IMR-90 (cell line): ENCODE measurements at regions not wholly inside any gene's neighbourhood (a gene's known extent, or its start where the extent isn't known, plus 50 kb on each side); places are given as distances from the start of the nearest gene placed in this dataset.

ENCODE experiments used
- ATAC-seq: fragments of 200-7000 bp; cut with Tn5 transposase; 2 replicates; pipeline ENCODE4 v1.9.1; 2020; ENCODE audit warnings: low read depth, mild to moderate bottlenecking, moderate library complexity
- BruUV-seq: library from RNA; stranded (reverse); fragments of 400-500 nt; replicated peaks from 2 replicates; lab custom pipeline; 2021; lab: Mats Ljungman, UMichigan
- CTCF ChIA-PET: fragments of 300-600 bp; formaldehyde crosslinking; extraction: SDS; loops from one replicate; lab custom pipeline; 2021; ENCODE audit warnings: antibody characterized with exemption; lab: Yijun Ruan, JAX
- POLR2A ChIA-PET: fragments of 300-600 bp; sonication (Branson Sonifier 250); formaldehyde crosslinking; loops from one replicate; lab custom pipeline; 2022; ENCODE audit warnings: antibody characterized with exemption; ENCODE audit not compliant: unreplicated experiment; lab: Charles Lee
- DNase-seq: peaks from one replicate; pipeline ENCODE4 v3.0.0; 2013
- H2AFZ ChIP-seq: replicated peaks from 2 replicates; pipeline ENCODE3; 2013; ENCODE audit warnings: low read length, mild to moderate bottlenecking; ENCODE audit not compliant: poor library complexity
- H2AK5ac ChIP-seq: 2 replicates; pipeline ENCODE4 v1.6.1; 2013; ENCODE audit warnings: low read depth, low read length, inconsistent platforms
- H2AK9ac ChIP-seq: replicated peaks from 2 replicates; pipeline ENCODE3; 2013; ENCODE audit warnings: mild to moderate bottlenecking, low read depth, low read length, moderate library complexity; ENCODE audit not compliant: poor library complexity
- H2BK120ac ChIP-seq: 2 replicates; pipeline ENCODE4 v1.6.1; 2013; ENCODE audit warnings: low read depth, low read length, inconsistent platforms
- H2BK15ac ChIP-seq: 3 replicates; pipeline ENCODE4 v1.6.1; 2013; ENCODE audit warnings: low read depth, low read length, inconsistent platforms
- H2BK20ac ChIP-seq: 2 replicates; pipeline ENCODE4 v1.6.1; 2013; ENCODE audit warnings: low read depth, mild to moderate bottlenecking, inconsistent platforms, low read length, moderate library complexity
- H2BK5ac ChIP-seq: 2 replicates; pipeline ENCODE4 v1.6.1; 2013; ENCODE audit warnings: mild to moderate bottlenecking, low read depth, low read length, inconsistent platforms; ENCODE audit not compliant: poor library complexity, severe bottlenecking
- H3K14ac ChIP-seq: replicated peaks from 2 replicates; pipeline ENCODE4 v1.6.1; 2013; ENCODE audit warnings: low read depth, low read length, inconsistent platforms
- H3K18ac ChIP-seq: 2 replicates; pipeline ENCODE4 v1.6.1; 2013; ENCODE audit warnings: low read depth, low read length, control low read depth
- H3K23ac ChIP-seq: 2 replicates; pipeline ENCODE4 v1.6.1; 2013; ENCODE audit warnings: low read depth, low read length, inconsistent platforms
- H3K27ac ChIP-seq: 2 replicates; pipeline ENCODE4 v1.5.1; 2013; ENCODE audit warnings: mild to moderate bottlenecking, control low read depth, low read length; ENCODE audit not compliant: insufficient read depth
- H3K27me3 ChIP-seq: 2 replicates; pipeline ENCODE4 v1.6.1; 2013; ENCODE audit warnings: low read length; ENCODE audit not compliant: control insufficient read depth, insufficient read depth
- H3K36me3 ChIP-seq: 2 replicates; pipeline ENCODE4 v1.6.1; 2013; ENCODE audit warnings: low read length, mixed read lengths; ENCODE audit not compliant: control insufficient read depth, insufficient read depth
- H3K4ac ChIP-seq: 2 replicates; pipeline ENCODE4 v1.6.1; 2013; ENCODE audit warnings: low read depth, low read length, inconsistent platforms
- H3K4me1 ChIP-seq: 2 replicates; pipeline ENCODE4 v1.6.1; 2013; ENCODE audit warnings: low read length, mixed read lengths; ENCODE audit not compliant: control insufficient read depth, insufficient read depth
- H3K4me2 ChIP-seq: 2 replicates; pipeline ENCODE4 v1.6.1; 2013; ENCODE audit warnings: low read depth, mild to moderate bottlenecking, control low read depth, low read length, moderate library complexity
- H3K4me3 ChIP-seq: 2 replicates; pipeline ENCODE4 v1.5.1; 2013; ENCODE audit warnings: low read depth, mild to moderate bottlenecking, control low read depth, low read length, moderate library complexity; ENCODE audit not compliant: insufficient read depth
- H3K56ac ChIP-seq: 2 replicates; pipeline ENCODE4 v1.6.1; 2013; ENCODE audit warnings: low read length, inconsistent platforms; ENCODE audit not compliant: insufficient read depth; ENCODE audit errors: extremely low read depth
- H3K79me1 ChIP-seq, 2 experiments: 2 replicates each; pipeline ENCODE4 v1.6.1; 2013; ENCODE audit warnings: low read length in 2 of 2, inconsistent platforms in 1 of 2, low read depth in 1 of 2
- H3K9ac ChIP-seq: 2 replicates; pipeline ENCODE4 v1.6.1; 2013; ENCODE audit warnings: low read depth, low read length, control low read depth
- H3K9me1 ChIP-seq: 2 replicates; pipeline ENCODE4 v1.6.1; 2013; ENCODE audit warnings: low read length, inconsistent platforms; ENCODE audit not compliant: insufficient read depth
- H3K9me3 ChIP-seq: 2 replicates; pipeline ENCODE4 v1.6.1; 2013; ENCODE audit warnings: low read length; ENCODE audit not compliant: control insufficient read depth, insufficient read depth
- H4K20me1 ChIP-seq: 2 replicates; pipeline ENCODE4 v1.6.1; 2013; ENCODE audit warnings: low read length, inconsistent platforms; ENCODE audit not compliant: insufficient read depth
- H4K5ac ChIP-seq: 2 replicates; pipeline ENCODE4 v1.6.1; 2013; ENCODE audit warnings: mild to moderate bottlenecking, low read depth, low read length, control low read depth
- H4K8ac ChIP-seq, 2 experiments: 2 replicates each; pipeline ENCODE4 v1.6.1; 2013; ENCODE audit warnings: low read depth in 2 of 2, low read length in 2 of 2, control low read depth in 1 of 2, inconsistent platforms in 1 of 2
- H4K91ac ChIP-seq: 2 replicates; pipeline ENCODE4 v1.6.1; 2013; ENCODE audit warnings: low read depth, low read length, inconsistent platforms; ENCODE audit not compliant: insufficient read depth
- CEBPB ChIP-seq: IDR thresholded peaks from 2 replicates; pipeline ENCODE4 v1.6.1; 2012; ENCODE audit warnings: low read depth, low read length, improper control_type of control experiment
- CHD1 ChIP-seq: IDR thresholded peaks from 2 replicates; pipeline ENCODE4 v1.6.1; 2012; ENCODE audit warnings: low read depth, low read length, improper control_type of control experiment
- FOS ChIP-seq: fragments of 150-350 bp; IDR thresholded peaks from 2 replicates; pipeline ENCODE4 v1.6.1; 2016; ENCODE audit warnings: low read depth, low read length
- MAFK ChIP-seq: IDR thresholded peaks from 2 replicates; pipeline ENCODE4 v1.6.1; 2012; ENCODE audit warnings: low read depth, low read length, improper control_type of control experiment
- MAZ ChIP-seq: IDR thresholded peaks from 2 replicates; pipeline ENCODE4 v1.6.1; 2012; ENCODE audit warnings: low read depth, mild to moderate bottlenecking, low read length, improper control_type of control experiment, moderate library complexity, borderline replicate concordance
- RAD21 ChIP-seq: IDR thresholded peaks from 2 replicates; pipeline ENCODE4 v1.6.1; 2012; ENCODE audit warnings: low read length, improper control_type of control experiment
- RCOR1 ChIP-seq: IDR thresholded peaks from 2 replicates; pipeline ENCODE4 v1.6.1; 2012; ENCODE audit warnings: mild to moderate bottlenecking, low read length, improper control_type of control experiment; ENCODE audit not compliant: insufficient replicate concordance
- RFX5 ChIP-seq: IDR thresholded peaks from 2 replicates; pipeline ENCODE4 v1.8.0; 2012; ENCODE audit warnings: low read depth, mild to moderate bottlenecking, low read length, moderate library complexity
- SMC3 ChIP-seq: fragments of 150-350 bp; IDR thresholded peaks from 2 replicates; pipeline ENCODE4 v1.6.1; 2016; ENCODE audit warnings: low read depth, mild to moderate bottlenecking, antibody characterized with exemption, low read length, moderate library complexity
- WGBS, 2 experiments: methylation state at CpG; one replicate each; pipeline versions ENCODE4 v1.1.5 to v1.1.7; 2013; ENCODE audit warnings: missing lambda C conversion rate in 2 of 2; ENCODE audit not compliant: insufficient read length in 1 of 2; ENCODE audit errors: extremely low coverage in 2 of 2; 5-methylcytosine and 5-hydroxymethylcytosine counted together
- dilution Hi-C: fragments of 300-500 bp; cut with HindIII; formaldehyde crosslinking; loops from one replicate; pipeline ENCODE4 v1.14.3; 2018; ENCODE audit warnings: low sequenced_read_pairs; ENCODE audit not compliant: unreplicated experiment
- in situ Hi-C: fragments of 300-500 bp; cut with MboI; formaldehyde crosslinking; loops from 3 replicates; pipeline ENCODE4 v1.14.3; 2019; ENCODE audit warnings: low sequenced_read_pairs, inconsistent platforms, mixed read lengths
- intact Hi-C: fragments of 100-400 bp; cut with micrococcal nuclease; formaldehyde crosslinking; loops from 2 replicates; pipeline ENCODE4 v1.10.0; 2022
- TF ChIP-seq, protein P1 (sequence below): fragments of 150-350 bp; IDR thresholded peaks from 2 replicates; pipeline ENCODE4 v1.6.1; 2016; ENCODE audit warnings: low read depth, mild to moderate bottlenecking, low read length, moderate library complexity, borderline replicate concordance
- TF ChIP-seq, protein P2 (sequence below): fragments of 150-350 bp; IDR thresholded peaks from 2 replicates; pipeline ENCODE4 v1.6.1; 2017; ENCODE audit warnings: mild to moderate bottlenecking, antibody characterized with exemption, low read length, low read depth

DNA sequence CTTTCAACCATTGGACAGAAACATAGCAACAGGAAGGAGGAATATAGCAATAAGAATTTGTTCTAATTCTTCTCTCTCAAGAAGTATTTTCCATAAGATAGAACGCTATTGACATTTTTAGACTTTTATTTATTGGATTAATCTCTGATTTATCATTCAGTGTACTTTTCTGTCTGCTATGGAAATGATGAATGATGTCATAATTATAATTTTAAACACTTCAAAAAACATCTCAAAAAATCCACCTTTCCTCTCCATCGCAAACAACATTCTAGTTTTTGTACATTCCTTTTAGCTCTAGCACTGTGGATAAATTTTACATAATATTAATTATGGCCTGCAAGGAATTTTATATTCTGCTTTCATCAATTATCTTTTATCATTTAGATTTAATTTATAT, 643.2 kb downstream of the DHX35 start:
- Histone ChIP-seq H3K9ac (no peak overlapping the region), H3K18ac (no peak overlapping the region), H3K56ac (no peak overlapping the region), H3K23ac (no peak overlapping the region), H4K20me1 (no peaks in the 10 kb centered on the region), H4K8ac (no peak overlapping the region), H2BK20ac (no peak overlapping the region), H3K4me3 (no peak overlapping the region), H2AFZ (no peak overlapping the region), H3K9me1 (no peaks in the 10 kb centered on the region), H3K14ac (no peak overlapping the region), H2BK15ac (no peak overlapping the region), H3K27ac (no peak overlapping the region), H4K5ac (no peak overlapping the region), H3K9me3 (no peaks in the 10 kb centered on the region; the same call in 1 of the 2 replicates), H3K4ac (no peak overlapping the region), H2BK5ac (no peak overlapping the region), H3K79me1 (no peaks in the 10 kb centered on the region), H2BK120ac (no peak overlapping the region), H3K36me3 (no peaks in the 10 kb centered on the region), H4K91ac (no peak overlapping the region), H3K27me3 (no peaks in the 10 kb centered on the region), H3K4me1 (no peaks in the 10 kb centered on the region), H3K4me2 (no peak overlapping the region), H2AK5ac (no peak overlapping the region), H2AK9ac (no peak overlapping the region)
- CTCF ChIA-PET, result interaction anchor here (0.9 kb wide), 1 partner anchor 10 kb away, joined by 3 read pairs; no protein-coding TSS in a partner anchor
- POLR2A ChIA-PET, result no interaction called here
- DNase-seq (no peak), ATAC-seq (no peak)
- no TSS peak for BruUV-seq
- intact Hi-C loops, result no loop called here
- 100% methylated on average over 1 of the region's 2 CpGs; no CpG with 5 or more reads in 1 of the 2 experiments for WGBS, 2 experiments
- dilution Hi-C loops, result no loop called here
- no peak for TF ChIP-seq CHD1
- no peak for TF ChIP-seq RAD21
- TF ChIP-seq, protein P1, sequence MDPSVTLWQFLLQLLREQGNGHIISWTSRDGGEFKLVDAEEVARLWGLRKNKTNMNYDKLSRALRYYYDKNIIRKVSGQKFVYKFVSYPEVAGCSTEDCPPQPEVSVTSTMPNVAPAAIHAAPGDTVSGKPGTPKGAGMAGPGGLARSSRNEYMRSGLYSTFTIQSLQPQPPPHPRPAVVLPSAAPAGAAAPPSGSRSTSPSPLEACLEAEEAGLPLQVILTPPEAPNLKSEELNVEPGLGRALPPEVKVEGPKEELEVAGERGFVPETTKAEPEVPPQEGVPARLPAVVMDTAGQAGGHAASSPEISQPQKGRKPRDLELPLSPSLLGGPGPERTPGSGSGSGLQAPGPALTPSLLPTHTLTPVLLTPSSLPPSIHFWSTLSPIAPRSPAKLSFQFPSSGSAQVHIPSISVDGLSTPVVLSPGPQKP, result no peak
- no peak for TF ChIP-seq CEBPB
- no peak for TF ChIP-seq MAFK
- no peak for TF ChIP-seq RFX5
- no peak for TF ChIP-seq SMC3
- TF ChIP-seq MAZ, result no peak
- TF ChIP-seq, protein P2, sequence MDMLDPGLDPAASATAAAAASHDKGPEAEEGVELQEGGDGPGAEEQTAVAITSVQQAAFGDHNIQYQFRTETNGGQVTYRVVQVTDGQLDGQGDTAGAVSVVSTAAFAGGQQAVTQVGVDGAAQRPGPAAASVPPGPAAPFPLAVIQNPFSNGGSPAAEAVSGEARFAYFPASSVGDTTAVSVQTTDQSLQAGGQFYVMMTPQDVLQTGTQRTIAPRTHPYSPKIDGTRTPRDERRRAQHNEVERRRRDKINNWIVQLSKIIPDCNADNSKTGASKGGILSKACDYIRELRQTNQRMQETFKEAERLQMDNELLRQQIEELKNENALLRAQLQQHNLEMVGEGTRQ, result no peak
- no peak for TF ChIP-seq RCOR1
- no peak for TF ChIP-seq FOS
- in situ Hi-C loops, result no loop called here
